SKM-1 (cell line): ENCODE measurements at regions not wholly inside any gene's neighbourhood (a gene's known extent, or its start where the extent isn't known, plus 50 kb on each side); places are given as distances from the start of the nearest gene placed in this dataset.
"Not testable (repeated sequence)": the region's sequence is repeated elsewhere in the genome, so short reads cannot be mapped to it uniquely, and the experiment has no call there.

ENCODE experiments used
- DNase-seq: peaks from one replicate; lab custom pipeline; 2025; ENCODE audit not compliant: unreplicated experiment; lab: John Stamatoyannopoulos, UW

GRCh38 chr5:82583331-82583730 is 305.2 kb upstream of the RPS23 start:
- DNase-seq: not testable (repeated sequence)

- no peak for DNase-seq
Observed at GRCh38 chr5:82564963-82565362, 286.8 kb upstream of the RPS23 start.

GRCh38 chr5:82563745-82564144 is 285.6 kb upstream of the RPS23 start:
- no peak for DNase-seq

GRCh38 chr5:82562696-82563240 is 284.6 kb upstream of the RPS23 start:
- no peak for DNase-seq

GRCh38 chr5:82561797-82562196 is 283.6 kb upstream of the RPS23 start:
- no peak for DNase-seq

GRCh38 chr5:82560969-82561368 is 282.8 kb upstream of the RPS23 start:
- no peak for DNase-seq

GRCh38 chr5:82560561-82560960 is 282.4 kb upstream of the RPS23 start:
- no peak for DNase-seq

GRCh38 chr5:82551840-82552385 is 273.8 kb upstream of the RPS23 start:
- DNase-seq: no peak

GRCh38 chr5:82551192-82551591 is 273.0 kb upstream of the RPS23 start:
- no peak for DNase-seq

GRCh38 chr5:82549263-82549662 is 271.1 kb upstream of the RPS23 start:
- no peak for DNase-seq

GRCh38 chr5:82544004-82544403 is 265.9 kb upstream of the RPS23 start:
- no peak for DNase-seq

GRCh38 chr5:82540301-82540700 is 262.1 kb upstream of the RPS23 start:
- no peak for DNase-seq

- no peak for DNase-seq
Observed at GRCh38 chr5:82538339-82539034, 260.3 kb upstream of the RPS23 start.

- no peak for DNase-seq
Observed at GRCh38 chr5:82537687-82538306, 259.6 kb upstream of the RPS23 start.

- no peak for DNase-seq
Observed at GRCh38 chr5:82534986-82535385, 256.8 kb upstream of the RPS23 start.

- not testable (repeated sequence) for DNase-seq
Observed at GRCh38 chr5:82532075-82532474, 253.9 kb upstream of the RPS23 start.

GRCh38 chr5:82526540-82526939 is 248.4 kb upstream of the RPS23 start:
- DNase-seq: no peak

- no peak for DNase-seq
Observed at GRCh38 chr5:82525626-82526025, 247.5 kb upstream of the RPS23 start.

GRCh38 chr5:82523633-82524032 is 245.5 kb upstream of the RPS23 start:
- DNase-seq: no peak

GRCh38 chr5:82522897-82523296 is 244.7 kb upstream of the RPS23 start:
- DNase-seq: no peak

GRCh38 chr5:82521431-82522051 is 243.4 kb upstream of the RPS23 start:
- DNase-seq: no peak

- DNase-seq: no peak
Observed at GRCh38 chr5:82519558-82519957, 241.4 kb upstream of the RPS23 start.
